H1 (cell line): ENCODE measurements at regions not wholly inside any gene's neighbourhood (a gene's known extent, or its start where the extent isn't known, plus 50 kb on each side); places are given as distances from the start of the nearest gene placed in this dataset.

ENCODE experiments used
- CTCF ChIA-PET: fragments of 300-600 bp; sonication (Branson Sonifier 250); formaldehyde crosslinking; loops from one replicate; lab custom pipeline; 2021; ENCODE audit not compliant: partially characterized antibody; lab: Charles Lee
- POLR2A ChIA-PET: fragments of 300-600 bp; sonication (Branson Sonifier 250); formaldehyde crosslinking; loops from one replicate; lab custom pipeline; 2021; ENCODE audit warnings: inconsistent platforms; ENCODE audit not compliant: partially characterized antibody; lab: Charles Lee
- DNase-seq, 2 experiments: peaks; one replicate each; pipeline versions ENCODE4 v3.0.0 to v3.0.0-alpha.2; 2010 to 2022; ENCODE audit warnings: low spot score in 2 of 2, low read depth in 1 of 2, mixed read lengths in 1 of 2
- FAIRE-seq: peaks from 2 replicates; lab custom pipeline; 2011; peaks lifted over from hg19 to GRCh38; lab: Jason Lieb, UNC
- H2AFZ ChIP-seq: 2 replicates; pipeline ENCODE4 v1.8.1; 2012; ENCODE audit warnings: low read length, inconsistent platforms
- H2AK5ac ChIP-seq: 2 replicates; pipeline ENCODE4 v1.6.1; 2013; ENCODE audit warnings: low read depth, low read length
- H2BK120ac ChIP-seq: replicated peaks from 2 replicates; pipeline ENCODE3; 2013; ENCODE audit warnings: low read depth, low read length, inconsistent platforms
- H2BK12ac ChIP-seq: 2 replicates; pipeline ENCODE4 v1.6.1; 2013; ENCODE audit warnings: low read depth, low read length
- H2BK15ac ChIP-seq: 2 replicates; pipeline ENCODE4 v1.6.1; 2013; ENCODE audit warnings: low read length
- H2BK20ac ChIP-seq: 2 replicates; pipeline ENCODE4 v1.6.1; 2013; ENCODE audit warnings: low read length
- H2BK5ac ChIP-seq: 2 replicates; pipeline ENCODE4 v1.6.1; 2013; ENCODE audit warnings: low read depth, low read length
- H3K14ac ChIP-seq: 2 replicates; pipeline ENCODE4 v1.6.1; 2013; ENCODE audit warnings: inconsistent platforms; ENCODE audit not compliant: insufficient read length
- H3K18ac ChIP-seq: 2 replicates; pipeline ENCODE4 v1.6.1; 2013; ENCODE audit warnings: low read length; ENCODE audit errors: extremely low read depth
- H3K23ac ChIP-seq: 2 replicates; pipeline ENCODE4 v1.6.1; 2013; ENCODE audit warnings: inconsistent platforms; ENCODE audit not compliant: insufficient read length
- H3K23me2 ChIP-seq: 2 replicates; pipeline ENCODE4 v1.6.1; 2013; ENCODE audit warnings: low read depth, low read length
- H3K27ac ChIP-seq: 2 replicates; pipeline ENCODE4 v1.6.1; 2011; ENCODE audit warnings: low read depth, low read length, inconsistent platforms
- H3K27me3 ChIP-seq, 4 experiments: replicated peaks in 1 of 4; 1 replicate in 1 of 4; 2 replicates in 3 of 4; pipeline versions ENCODE4 v1.6.1 to v1.8.1; 2011 to 2013; ENCODE audit warnings: low read length in 3 of 4, mild to moderate bottlenecking in 3 of 4, inconsistent platforms in 2 of 4, mixed read lengths in 2 of 4, moderate library complexity in 1 of 4; ENCODE audit not compliant: control insufficient read depth in 3 of 4, insufficient read depth in 3 of 4; ENCODE audit errors: extremely low read depth in 1 of 4
- H3K36me3 ChIP-seq, 4 experiments: 2 replicates each; pipeline versions ENCODE4 v1.6.1 to v1.8.1; 2011 to 2013; ENCODE audit warnings: mild to moderate bottlenecking in 4 of 4, low read length in 3 of 4, moderate library complexity in 2 of 4, control low read depth in 1 of 4, inconsistent platforms in 1 of 4; ENCODE audit not compliant: insufficient read depth in 4 of 4, control insufficient read depth in 2 of 4
- H3K4ac ChIP-seq: replicated peaks from 2 replicates; pipeline ENCODE3; 2013; ENCODE audit warnings: low read length, low read depth, mixed read lengths, inconsistent platforms; ENCODE audit not compliant: insufficient read length
- H3K4me1 ChIP-seq, 4 experiments: replicated peaks in 1 of 4; 1 replicate in 1 of 4; 2 replicates in 3 of 4; pipeline versions ENCODE4 v1.6.1 to v1.8.1; 2011 to 2013; ENCODE audit warnings: low read length in 3 of 4, inconsistent platforms in 2 of 4, mixed read lengths in 1 of 4; ENCODE audit not compliant: insufficient read depth in 4 of 4, control insufficient read depth in 3 of 4
- H3K4me2 ChIP-seq, 2 experiments: 2 replicates each; pipeline versions ENCODE4 v1.6.1 to v1.8.1; 2011 to 2013; ENCODE audit warnings: low read depth in 2 of 2, low read length in 2 of 2, control low read depth in 1 of 2, inconsistent platforms in 1 of 2, mild to moderate bottlenecking in 1 of 2; ENCODE audit not compliant: insufficient read depth in 1 of 2
- H3K4me3 ChIP-seq, 4 experiments: fragments of 200-600, 300-600 bp in 1 of 4; sonication (generic), shearing (Covaris generic), sonication (Bioruptor Twin) in 1 of 4; 2 replicates each; pipeline versions ENCODE4 v1.5.1 to v1.8.1; 2011 to 2016; ENCODE audit warnings: low read length in 4 of 4, low read depth in 3 of 4, control low read depth in 2 of 4, inconsistent platforms in 2 of 4, mild to moderate bottlenecking in 2 of 4, mixed read lengths in 1 of 4, moderate library complexity in 1 of 4; ENCODE audit not compliant: insufficient read depth in 2 of 4; ENCODE audit errors: extremely low read depth in 1 of 4
- H3K56ac ChIP-seq: replicated peaks from 2 replicates; pipeline ENCODE3; 2013; ENCODE audit warnings: low read depth, mild to moderate bottlenecking, mixed read lengths, low read length, inconsistent platforms; ENCODE audit not compliant: insufficient read length
- H3K79me1 ChIP-seq: 2 replicates; pipeline ENCODE4 v1.6.1; 2013; ENCODE audit warnings: low read depth, low read length, control low read depth
- H3K79me2 ChIP-seq, 2 experiments: 2 replicates each; pipeline versions ENCODE4 v1.6.1 to v1.8.1; 2012 to 2013; ENCODE audit warnings: low read length in 2 of 2, mild to moderate bottlenecking in 2 of 2, inconsistent platforms in 1 of 2; ENCODE audit not compliant: insufficient read depth in 2 of 2, control insufficient read depth in 1 of 2
- H3K9ac ChIP-seq, 4 experiments: replicated peaks in 1 of 4; 1 replicate in 1 of 4; 2 replicates in 3 of 4; pipeline versions ENCODE4 v1.6.1 to v1.8.1; 2011 to 2013; ENCODE audit warnings: low read depth in 3 of 4, low read length in 3 of 4, control low read depth in 2 of 4, mild to moderate bottlenecking in 2 of 4, moderate library complexity in 2 of 4, inconsistent platforms in 1 of 4; ENCODE audit errors: extremely low read depth in 1 of 4
- H3K9me3 ChIP-seq, 2 experiments: 2 replicates each; pipeline versions ENCODE4 v1.6.1 to v1.8.1; 2012 to 2013; ENCODE audit warnings: mild to moderate bottlenecking in 2 of 2, moderate library complexity in 2 of 2, control low read depth in 1 of 2, inconsistent platforms in 1 of 2, low read depth in 1 of 2, low read length in 1 of 2, mixed read lengths in 1 of 2; ENCODE audit not compliant: insufficient read depth in 2 of 2
- H4K20me1 ChIP-seq, 2 experiments: replicated peaks in 1 of 2; 2 replicates each; pipeline versions ENCODE3 to v1.8.1; 2011 to 2013; ENCODE audit warnings: inconsistent platforms in 2 of 2, low read length in 2 of 2, mild to moderate bottlenecking in 1 of 2; ENCODE audit not compliant: insufficient read depth in 2 of 2, control insufficient read depth in 1 of 2
- H4K5ac ChIP-seq: 2 replicates; pipeline ENCODE4 v1.6.1; 2013; ENCODE audit warnings: low read length, low read depth, mixed read lengths, inconsistent platforms; ENCODE audit not compliant: insufficient read length
- H4K8ac ChIP-seq: 2 replicates; pipeline ENCODE4 v1.8.0; 2013; ENCODE audit warnings: mild to moderate bottlenecking, moderate library complexity, low read length, inconsistent platforms; ENCODE audit not compliant: insufficient read depth; ENCODE audit errors: extremely low read depth
- H4K91ac ChIP-seq: replicated peaks from 2 replicates; pipeline ENCODE3; 2013; ENCODE audit warnings: low read length, mixed read lengths, inconsistent platforms; ENCODE audit not compliant: insufficient read length
- CHD2 ChIP-seq: IDR thresholded peaks from 2 replicates; pipeline ENCODE4 v1.6.1; 2012; ENCODE audit warnings: low read length, improper control_type of control experiment
- HDAC2 ChIP-seq, 2 experiments: fragments of 300-600 bp in 1 of 2; sonication (generic) in 1 of 2; IDR thresholded peaks; 2 replicates each; pipeline ENCODE4 v1.6.1; 2011 to 2012; ENCODE audit warnings: low read depth in 2 of 2, low read length in 2 of 2, mild to moderate bottlenecking in 2 of 2, moderate library complexity in 2 of 2, borderline replicate concordance in 1 of 2, inconsistent platforms in 1 of 2
- MAFK ChIP-seq: IDR thresholded peaks from 2 replicates; pipeline ENCODE4 v1.6.1; 2012; ENCODE audit warnings: low read depth, mild to moderate bottlenecking, improper control_type of control experiment, low read length
- NANOG ChIP-seq: IDR thresholded peaks from 2 replicates; pipeline ENCODE4 v1.6.1; 2011; ENCODE audit warnings: low read length, low read depth, mild to moderate bottlenecking, inconsistent platforms; ENCODE audit not compliant: insufficient read depth, poor library complexity, severe bottlenecking
- POLR2A ChIP-seq, 2 experiments: IDR thresholded peaks; 1 replicate in 1 of 2; 2 replicates in 1 of 2; pipeline ENCODE4 v1.6.1; 2011; ENCODE audit warnings: low read depth in 2 of 2, low read length in 2 of 2, mild to moderate bottlenecking in 2 of 2; ENCODE audit errors: control extremely low read depth in 1 of 2
- SAP30 ChIP-seq: fragments of 300-600 bp; sonication (generic); IDR thresholded peaks from 2 replicates; pipeline ENCODE4 v1.7.1; 2012; ENCODE audit warnings: low read length, moderate library complexity, mild to moderate bottlenecking, inconsistent platforms; ENCODE audit not compliant: insufficient read depth, insufficient replicate concordance
- SIN3A ChIP-seq, 2 experiments: IDR thresholded peaks in 1 of 2; conservative IDR thresholded peaks in 1 of 2; 2 replicates each; pipeline ENCODE4 v1.6.1; 2011 to 2012; ENCODE audit warnings: low read length in 2 of 2, improper control_type of control experiment in 1 of 2, low read depth in 1 of 2, mild to moderate bottlenecking in 1 of 2
- SP1 ChIP-seq: IDR thresholded peaks from 2 replicates; pipeline ENCODE4 v1.6.1; 2011; ENCODE audit warnings: low read depth, low read length
- WGBS, 2 experiments: shearing (Covaris generic) in 1 of 2; methylation state at CpG; one replicate each; pipeline versions ENCODE4 v1.1.6 to v1.1.7; 2013 to 2015; ENCODE audit warnings: low lambda C conversion rate in 2 of 2, mixed read lengths in 2 of 2, inconsistent platforms in 1 of 2, low coverage in 1 of 2, missing lambda C conversion rate in 1 of 2; ENCODE audit not compliant: insufficient replicate concordance in 2 of 2, insufficient coverage in 1 of 2, insufficient read length in 1 of 2; ENCODE audit errors: extremely low coverage in 1 of 2, missing lambda C conversion rate in 1 of 2; 5-methylcytosine and 5-hydroxymethylcytosine counted together
- TF ChIP-seq, protein P1 (sequence below): IDR thresholded peaks from 2 replicates; pipeline ENCODE4 v1.6.1; 2011; ENCODE audit warnings: low read depth, mild to moderate bottlenecking, low read length; ENCODE audit not compliant: insufficient read depth
- TF ChIP-seq, protein P2 (sequence below): IDR thresholded peaks from 2 replicates; pipeline ENCODE4 v1.6.1; 2012; ENCODE audit warnings: low read length, inconsistent platforms

DNA sequence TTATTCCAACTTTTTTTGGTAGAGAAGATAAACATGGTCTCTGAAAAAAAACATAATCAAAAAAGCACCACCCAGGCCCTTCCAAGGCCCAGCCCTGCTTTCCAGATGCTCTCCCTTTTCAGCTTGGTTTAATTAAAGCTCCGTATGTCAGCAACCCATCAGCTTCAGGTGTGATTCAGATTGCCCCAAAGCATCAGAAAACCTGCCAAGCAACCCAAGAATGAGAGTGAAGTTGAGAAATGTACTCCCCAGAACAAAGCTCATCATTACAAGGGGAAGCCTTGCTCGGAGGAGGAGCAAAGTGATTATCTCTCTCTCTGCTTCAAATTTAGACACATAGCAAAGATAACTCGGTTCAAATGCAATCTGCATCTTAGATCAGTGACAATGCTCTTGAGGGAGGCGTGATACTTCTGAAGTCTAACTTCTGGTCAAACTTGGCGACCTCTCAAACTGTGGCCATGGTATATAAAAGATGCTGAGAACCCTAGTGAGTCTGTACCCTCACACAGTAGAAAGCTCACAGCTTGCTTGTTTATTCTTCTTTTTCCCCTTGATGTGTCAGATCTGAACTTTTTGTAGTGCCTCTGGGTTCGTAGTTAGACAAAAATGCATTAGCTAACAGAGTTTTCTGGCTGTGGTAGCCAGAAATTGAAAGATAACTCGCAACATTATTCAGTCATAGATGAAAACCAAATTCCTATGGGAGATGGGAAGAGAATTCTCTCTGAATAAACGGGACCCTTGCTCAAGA lies 63.3 kb upstream of the ZC3H11B start:
- POLR2A ChIA-PET: no interaction called here
- H2AFZ ChIP-seq: no peak overlapping the region
- H3K14ac ChIP-seq: no peak overlapping the region
- no peaks in the 10 kb centered on the region for H3K36me3 ChIP-seq
- no peak overlapping the region for H4K8ac ChIP-seq
- DNase-seq (no peak), FAIRE-seq (no peak)
- no peak overlapping the region for H3K27ac ChIP-seq
- H3K4me1 ChIP-seq: no peaks in the 10 kb centered on the region
- H3K18ac ChIP-seq: no peak overlapping the region
- H2BK15ac ChIP-seq: no peak overlapping the region
- no peak overlapping the region for H2BK120ac ChIP-seq
- H3K56ac ChIP-seq: no peak overlapping the region
- H3K9me3 ChIP-seq: no peaks in the 10 kb centered on the region
- no peaks in the 10 kb centered on the region for H4K20me1 ChIP-seq
- H3K27me3 ChIP-seq: peaks cover 0 to 1% (median 0%) of the 10 kb centered on the region in 4 experiments; a peak in 1 of 7 replicates
- no peak overlapping the region for H4K91ac ChIP-seq
- H3K4ac ChIP-seq: no peak overlapping the region
- H4K5ac ChIP-seq: no peak overlapping the region
- 86% methylated on average over 8 of the region's 8 CpGs; no CpG with 5 or more reads in 1 of the 2 experiments for WGBS, 2 experiments
- H3K4me2 ChIP-seq: no peak overlapping the region
- no peak overlapping the region for H2AK5ac ChIP-seq
- H3K23me2 ChIP-seq: no peaks in the 10 kb centered on the region; the same call in 1 of the 2 replicates
- H2BK12ac ChIP-seq: no peak overlapping the region
- H3K79me1 ChIP-seq: no peaks in the 10 kb centered on the region
- H3K79me2 ChIP-seq: no peaks in the 10 kb centered on the region
- CTCF ChIA-PET: interaction anchor here (1.3 to 1.8 kb wide), 4 partner anchors 13 to 137 kb away, joined by 3 to 6 read pairs (median 5); no protein-coding TSS in a partner anchor
- H3K4me3 ChIP-seq: no peak overlapping the region
- H3K23ac ChIP-seq: no peak overlapping the region
- no peak overlapping the region for H2BK5ac ChIP-seq
- no peak overlapping the region for H3K9ac ChIP-seq
- H2BK20ac ChIP-seq: no peak overlapping the region
- TF ChIP-seq CHD2 (no peak), POLR2A (IDR thresholded peaks at IDR 0.05; ENCODE audit: control extremely low read depth in 1 of 2, low read depth in 2 of 2, low read length in 2 of 2) (no peak), SAP30 (no peak), SIN3A (conservative IDR thresholded peaks at IDR 0.05 in 1 of 2, IDR thresholded peaks at IDR 0.05 in 1 of 2; ENCODE audit: low read depth in 1 of 2, low read length in 2 of 2) (no peak), HDAC2 (IDR thresholded peaks at IDR 0.05; ENCODE audit: borderline replicate concordance in 1 of 2, low read depth in 2 of 2, low read length in 2 of 2) (no peak), MAFK (no peak), NANOG (no peak), SP1 (no peak)
- TF ChIP-seq, protein P1, sequence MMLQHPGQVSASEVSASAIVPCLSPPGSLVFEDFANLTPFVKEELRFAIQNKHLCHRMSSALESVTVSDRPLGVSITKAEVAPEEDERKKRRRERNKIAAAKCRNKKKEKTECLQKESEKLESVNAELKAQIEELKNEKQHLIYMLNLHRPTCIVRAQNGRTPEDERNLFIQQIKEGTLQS: no peak
- TF ChIP-seq, protein P2, sequence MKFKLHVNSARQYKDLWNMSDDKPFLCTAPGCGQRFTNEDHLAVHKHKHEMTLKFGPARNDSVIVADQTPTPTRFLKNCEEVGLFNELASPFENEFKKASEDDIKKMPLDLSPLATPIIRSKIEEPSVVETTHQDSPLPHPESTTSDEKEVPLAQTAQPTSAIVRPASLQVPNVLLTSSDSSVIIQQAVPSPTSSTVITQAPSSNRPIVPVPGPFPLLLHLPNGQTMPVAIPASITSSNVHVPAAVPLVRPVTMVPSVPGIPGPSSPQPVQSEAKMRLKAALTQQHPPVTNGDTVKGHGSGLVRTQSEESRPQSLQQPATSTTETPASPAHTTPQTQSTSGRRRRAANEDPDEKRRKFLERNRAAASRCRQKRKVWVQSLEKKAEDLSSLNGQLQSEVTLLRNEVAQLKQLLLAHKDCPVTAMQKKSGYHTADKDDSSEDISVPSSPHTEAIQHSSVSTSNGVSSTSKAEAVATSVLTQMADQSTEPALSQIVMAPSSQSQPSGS: no peak
